GM12878 (cell line): ENCODE measurements at regions not wholly inside any gene's neighbourhood (a gene's known extent, or its start where the extent isn't known, plus 50 kb on each side); places are given as distances from the start of the nearest gene placed in this dataset.

Source experiments
- ATAC-seq: fragments of 200-7000 bp; cut with Tn5 transposase; 3 replicates; pipeline ENCODE4 v1.9.1; 2020; ENCODE audit warnings: mild to moderate bottlenecking, moderate library complexity
- BruUV-seq: library from RNA; stranded (reverse); fragments of 400-500 nt; replicated peaks from 2 replicates; lab custom pipeline; 2021; lab: Mats Ljungman, UMichigan
- CTCF ChIA-PET: fragments of 300-600 bp; sonication (Branson Sonifier 250); formaldehyde crosslinking; extraction: SDS; loops from one replicate; lab custom pipeline; 2021; ENCODE audit warnings: inconsistent platforms; lab: Yijun Ruan, JAX
- POLR2A ChIA-PET: fragments of 350-600 bp; formaldehyde crosslinking; extraction: SDS; loops from one replicate; lab custom pipeline; 2021; ENCODE audit warnings: inconsistent platforms; lab: Charles Lee
- RAD21 ChIA-PET: fragments of 300-600 bp; sonication (Branson Sonifier 250); formaldehyde crosslinking; loops from one replicate; lab custom pipeline; 2023; ENCODE audit warnings: antibody characterized with exemption; ENCODE audit not compliant: unreplicated experiment; lab: Charles Lee
- SMC1A ChIA-PET: fragments of 300-600 bp; sonication (Branson Sonifier 250); formaldehyde crosslinking; loops from one replicate; lab custom pipeline; 2023; ENCODE audit not compliant: unreplicated experiment, uncharacterized antibody; lab: Charles Lee
- DNase-seq: peaks from one replicate; pipeline ENCODE4 v3.0.0-alpha.2; 2011; ENCODE audit warnings: low read depth, low spot score
- FAIRE-seq: peaks from 3 replicates; lab custom pipeline; 2011; peaks lifted over from hg19 to GRCh38; lab: Jason Lieb, UNC
- H2AFZ ChIP-seq: 2 replicates; pipeline ENCODE4 v1.6.0; 2011; ENCODE audit warnings: low read depth, low read length, control low read depth; ENCODE audit not compliant: control insufficient read depth
- H3K27ac ChIP-seq: 2 replicates; pipeline ENCODE4 v1.5.1; 2011; ENCODE audit warnings: control low read depth; ENCODE audit not compliant: control insufficient read depth, insufficient read depth
- H3K27me3 ChIP-seq, 2 experiments: replicated peaks in 1 of 2; 2 replicates each; pipeline versions ENCODE4 v1.6.0 to v1.6.1; 2011; ENCODE audit warnings: low read length in 1 of 2; ENCODE audit not compliant: control insufficient read depth in 2 of 2, insufficient read depth in 2 of 2
- H3K36me3 ChIP-seq, 2 experiments: 2 replicates each; pipeline ENCODE4 v1.5.1; 2011; ENCODE audit warnings: low read length in 1 of 2; ENCODE audit not compliant: control insufficient read depth in 2 of 2, insufficient read depth in 2 of 2
- H3K4me1 ChIP-seq: 2 replicates; pipeline ENCODE4 v1.6.1; 2011; ENCODE audit warnings: mild to moderate bottlenecking, low read length, moderate library complexity, mixed read lengths; ENCODE audit not compliant: control insufficient read depth, insufficient read depth
- H3K4me2 ChIP-seq: 2 replicates; pipeline ENCODE4 v1.6.0; 2011; ENCODE audit warnings: control low read depth; ENCODE audit not compliant: control insufficient read depth, insufficient read depth
- H3K4me3 ChIP-seq: fragments of 200-600 bp; sonication (generic); 2 replicates; pipeline ENCODE4 v1.5.1; 2016
- H3K79me2 ChIP-seq: 2 replicates; pipeline ENCODE4 v1.6.0; 2011; ENCODE audit warnings: low read length; ENCODE audit not compliant: control insufficient read depth, insufficient read depth
- H3K9ac ChIP-seq: 2 replicates; pipeline ENCODE4 v1.8.0; 2011; ENCODE audit warnings: low read length, control low read depth, mixed read lengths; ENCODE audit not compliant: control insufficient read depth, insufficient read depth
- H3K9me3 ChIP-seq: replicated peaks from 3 replicates; pipeline ENCODE4 v1.5.1; 2011; ENCODE audit warnings: mild to moderate bottlenecking, low read length; ENCODE audit not compliant: control insufficient read depth, insufficient read depth
- H4K20me1 ChIP-seq: 2 replicates; pipeline ENCODE4 v1.6.0; 2011; ENCODE audit not compliant: control insufficient read depth, insufficient read depth
- ASH2L ChIP-seq: fragments of 300-600, 200-600 bp; sonication (generic); IDR thresholded peaks from 2 replicates; pipeline ENCODE4 v1.6.1; 2017; ENCODE audit warnings: low read depth, mild to moderate bottlenecking, borderline replicate concordance
- CBFB ChIP-seq: IDR thresholded peaks from 2 replicates; pipeline ENCODE4 v1.6.1; 2016; ENCODE audit warnings: antibody characterized with exemption, low read depth
- EP300 ChIP-seq, 2 experiments: fragments of 150-350 bp in 1 of 2; IDR thresholded peaks; 2 replicates each; pipeline ENCODE4 v1.6.1; 2011 to 2012; ENCODE audit warnings: low read depth in 2 of 2, low read length in 2 of 2, borderline replicate concordance in 1 of 2, improper control_type of control experiment in 1 of 2, inconsistent platforms in 1 of 2; ENCODE audit not compliant: control insufficient read depth in 1 of 2
- NR2C2 ChIP-seq: IDR thresholded peaks from 2 replicates; pipeline ENCODE4 v1.6.1; 2011; ENCODE audit warnings: borderline replicate concordance, low read depth; ENCODE audit not compliant: control insufficient read depth, insufficient read length
- PAX8 ChIP-seq: fragments of 450-650 bp; IDR thresholded peaks from 2 replicates; pipeline ENCODE4 v1.6.1; 2017; ENCODE audit warnings: mild to moderate bottlenecking, moderate library complexity
- POLR2AphosphoS5 ChIP-seq: IDR thresholded peaks from 2 replicates; pipeline ENCODE4 v1.6.1; 2011; ENCODE audit warnings: mild to moderate bottlenecking, low read length, inconsistent platforms
- TAF1 ChIP-seq: IDR thresholded peaks from 2 replicates; pipeline ENCODE4 v1.6.1; 2011; ENCODE audit warnings: mild to moderate bottlenecking, low read depth, low read length, borderline replicate concordance
- TBL1XR1 ChIP-seq: IDR thresholded peaks from 2 replicates; pipeline ENCODE4 v1.6.1; 2012; ENCODE audit warnings: low read depth, low read length, improper control_type of control experiment
- TCF7 ChIP-seq: IDR thresholded peaks from 2 replicates; pipeline ENCODE4 v1.6.1; 2014; ENCODE audit warnings: antibody characterized with exemption, borderline replicate concordance
- WRNIP1 ChIP-seq: IDR thresholded peaks from 2 replicates; pipeline ENCODE4 v1.6.1; 2011; ENCODE audit warnings: low read depth, low read length, improper control_type of control experiment, borderline replicate concordance
- ZNF24 ChIP-seq: fragments of 450-650 bp; IDR thresholded peaks from 2 replicates; pipeline ENCODE4 v1.6.1; 2017; ENCODE audit warnings: antibody characterized with exemption, mild to moderate bottlenecking
- WGBS: methylation state at CpG from one replicate; pipeline ENCODE4 v1.1.6; 2016; ENCODE audit warnings: low lambda C conversion rate; ENCODE audit not compliant: insufficient replicate concordance, insufficient coverage; ENCODE audit errors: missing lambda C conversion rate; 5-methylcytosine and 5-hydroxymethylcytosine counted together
- in situ Hi-C: fragments of 300-500 bp; cut with MboI; formaldehyde crosslinking; loops from 9 replicates; pipeline ENCODE4 v1.14.3; 2018; ENCODE audit warnings: mixed read lengths
- intact Hi-C: fragments of 100-400 bp; cut with micrococcal nuclease; formaldehyde crosslinking; loops from one replicate; pipeline ENCODE4 v1.14.2; 2022; ENCODE audit not compliant: unreplicated experiment
- TF ChIP-seq, protein P1 (sequence below): fragments of 450-650 bp; IDR thresholded peaks from 2 replicates; pipeline ENCODE4 v1.6.1; 2017; ENCODE audit warnings: mild to moderate bottlenecking, low read depth, inconsistent platforms; ENCODE audit not compliant: poor library complexity, severe bottlenecking
- TF ChIP-seq, protein P2 (sequence below): IDR thresholded peaks from 2 replicates; pipeline ENCODE4 v1.6.1; 2011; ENCODE audit warnings: low read depth, mild to moderate bottlenecking, low read length, moderate library complexity, borderline replicate concordance; ENCODE audit errors: extremely low read depth
- TF ChIP-seq, protein P3 (sequence below): fragments of 450-650 bp; IDR thresholded peaks from 2 replicates; pipeline ENCODE4 v1.6.1; 2017; ENCODE audit warnings: mild to moderate bottlenecking
- TF ChIP-seq, protein P4 (sequence below): fragments of 450-650 bp; IDR thresholded peaks from 2 replicates; pipeline ENCODE4 v1.6.1; 2018; ENCODE audit warnings: mild to moderate bottlenecking, low read depth, moderate library complexity; ENCODE audit not compliant: partially characterized antibody

DNA sequence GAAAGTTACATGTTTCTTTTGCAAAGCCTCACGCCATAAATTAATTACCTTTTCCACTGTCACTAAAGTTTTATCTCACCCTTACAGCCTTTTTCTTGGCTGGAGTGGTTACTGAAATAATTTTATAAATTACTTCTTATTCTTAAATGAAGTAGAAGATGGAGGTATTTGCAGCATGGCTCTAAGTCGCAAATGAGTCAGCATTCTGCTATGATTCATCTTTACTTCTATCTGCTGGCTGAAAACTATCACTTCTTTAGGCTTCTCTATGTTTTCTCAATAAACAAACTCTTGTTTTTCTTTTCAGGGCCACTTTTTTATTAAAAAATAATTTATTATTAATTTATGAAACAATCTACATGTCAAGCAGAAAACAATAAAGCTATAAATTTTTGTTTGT is 210.2 kb upstream of the GYPA start (continued):
- TF ChIP-seq, protein P1, sequence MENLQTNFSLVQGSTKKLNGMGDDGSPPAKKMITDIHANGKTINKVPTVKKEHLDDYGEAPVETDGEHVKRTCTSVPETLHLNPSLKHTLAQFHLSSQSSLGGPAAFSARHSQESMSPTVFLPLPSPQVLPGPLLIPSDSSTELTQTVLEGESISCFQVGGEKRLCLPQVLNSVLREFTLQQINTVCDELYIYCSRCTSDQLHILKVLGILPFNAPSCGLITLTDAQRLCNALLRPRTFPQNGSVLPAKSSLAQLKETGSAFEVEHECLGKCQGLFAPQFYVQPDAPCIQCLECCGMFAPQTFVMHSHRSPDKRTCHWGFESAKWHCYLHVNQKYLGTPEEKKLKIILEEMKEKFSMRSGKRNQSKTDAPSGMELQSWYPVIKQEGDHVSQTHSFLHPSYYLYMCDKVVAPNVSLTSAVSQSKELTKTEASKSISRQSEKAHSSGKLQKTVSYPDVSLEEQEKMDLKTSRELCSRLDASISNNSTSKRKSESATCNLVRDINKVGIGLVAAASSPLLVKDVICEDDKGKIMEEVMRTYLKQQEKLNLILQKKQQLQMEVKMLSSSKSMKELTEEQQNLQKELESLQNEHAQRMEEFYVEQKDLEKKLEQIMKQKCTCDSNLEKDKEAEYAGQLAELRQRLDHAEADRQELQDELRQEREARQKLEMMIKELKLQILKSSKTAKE: no peak
- TF ChIP-seq TCF7: no peak
- no peak for TF ChIP-seq EP300 (IDR thresholded peaks at IDR 0.05; ENCODE audit: borderline replicate concordance in 1 of 2, control insufficient read depth in 1 of 2, low read depth in 2 of 2, low read length in 2 of 2)
- TF ChIP-seq ASH2L: no peak

DNA sequence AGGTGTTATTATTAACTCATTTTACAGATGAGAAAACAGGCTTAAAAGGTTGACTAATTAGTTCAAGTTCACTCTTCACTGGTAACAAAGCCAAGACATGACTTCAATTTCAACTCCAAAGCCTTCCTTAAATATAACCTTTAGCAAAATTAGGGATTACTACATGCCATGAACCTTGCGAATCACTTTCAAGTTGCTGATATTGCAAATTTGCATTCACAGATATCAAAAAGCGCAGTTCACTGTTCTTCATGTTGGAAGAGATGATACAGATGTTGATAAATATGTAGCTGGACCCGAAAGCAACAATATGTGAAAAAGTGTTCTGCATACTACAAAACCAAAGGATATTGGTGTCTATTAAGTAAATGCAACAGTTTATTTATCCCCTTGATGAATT is 210.8 kb upstream of the GYPA start:
- intact Hi-C loops (loop anchor here (10.0 kb wide), 1 partner anchor 693 kb away; no protein-coding TSS in a partner anchor), in situ Hi-C loops (no loop called here)
- no peaks in the 10 kb centered on the region for H4K20me1 ChIP-seq
- ATAC-seq (no peak), FAIRE-seq (no peak), DNase-seq (no peak)
- POLR2A ChIA-PET: no interaction called here
- no peaks in the 10 kb centered on the region for H3K9me3 ChIP-seq
- SMC1A ChIA-PET: interaction anchor here (0.9 kb wide), 1 partner anchor 8 kb away, joined by 4 read pairs; no protein-coding TSS in a partner anchor
- BruUV-seq: no TSS peak
- no peak overlapping the region for H3K27ac ChIP-seq
- no peak overlapping the region for H3K4me3 ChIP-seq
- H3K79me2 ChIP-seq: no peaks in the 10 kb centered on the region
- H3K27me3 ChIP-seq: peaks cover 0 to 4% of the 10 kb centered on the region in 2 experiments; a peak in 1 of 4 replicates
- WGBS: 48% methylated on average over 3 of the region's 3 CpGs
- H2AFZ ChIP-seq: no peak overlapping the region
- H3K4me1 ChIP-seq: peaks cover 4% of the 10 kb centered on the region
- no peak overlapping the region for H3K4me2 ChIP-seq
- H3K9ac ChIP-seq: no peak overlapping the region
- RAD21 ChIA-PET: no interaction called here
- CTCF ChIA-PET: no interaction called here
- H3K36me3 ChIP-seq: no peaks in the 10 kb centered on the region
- TF ChIP-seq, protein P2, sequence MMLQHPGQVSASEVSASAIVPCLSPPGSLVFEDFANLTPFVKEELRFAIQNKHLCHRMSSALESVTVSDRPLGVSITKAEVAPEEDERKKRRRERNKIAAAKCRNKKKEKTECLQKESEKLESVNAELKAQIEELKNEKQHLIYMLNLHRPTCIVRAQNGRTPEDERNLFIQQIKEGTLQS: no peak
- TF ChIP-seq, protein P3, sequence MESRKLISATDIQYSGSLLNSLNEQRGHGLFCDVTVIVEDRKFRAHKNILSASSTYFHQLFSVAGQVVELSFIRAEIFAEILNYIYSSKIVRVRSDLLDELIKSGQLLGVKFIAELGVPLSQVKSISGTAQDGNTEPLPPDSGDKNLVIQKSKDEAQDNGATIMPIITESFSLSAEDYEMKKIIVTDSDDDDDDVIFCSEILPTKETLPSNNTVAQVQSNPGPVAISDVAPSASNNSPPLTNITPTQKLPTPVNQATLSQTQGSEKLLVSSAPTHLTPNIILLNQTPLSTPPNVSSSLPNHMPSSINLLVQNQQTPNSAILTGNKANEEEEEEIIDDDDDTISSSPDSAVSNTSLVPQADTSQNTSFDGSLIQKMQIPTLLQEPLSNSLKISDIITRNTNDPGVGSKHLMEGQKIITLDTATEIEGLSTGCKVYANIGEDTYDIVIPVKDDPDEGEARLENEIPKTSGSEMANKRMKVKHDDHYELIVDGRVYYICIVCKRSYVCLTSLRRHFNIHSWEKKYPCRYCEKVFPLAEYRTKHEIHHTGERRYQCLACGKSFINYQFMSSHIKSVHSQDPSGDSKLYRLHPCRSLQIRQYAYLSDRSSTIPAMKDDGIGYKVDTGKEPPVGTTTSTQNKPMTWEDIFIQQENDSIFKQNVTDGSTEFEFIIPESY: no peak
- TF ChIP-seq WRNIP1 (no peak), POLR2AphosphoS5 (no peak), ZNF24 (no peak), TAF1 (no peak), PAX8 (no peak), TBL1XR1 (no peak), NR2C2 (no peak), CBFB (no peak)
- TF ChIP-seq, protein P4, sequence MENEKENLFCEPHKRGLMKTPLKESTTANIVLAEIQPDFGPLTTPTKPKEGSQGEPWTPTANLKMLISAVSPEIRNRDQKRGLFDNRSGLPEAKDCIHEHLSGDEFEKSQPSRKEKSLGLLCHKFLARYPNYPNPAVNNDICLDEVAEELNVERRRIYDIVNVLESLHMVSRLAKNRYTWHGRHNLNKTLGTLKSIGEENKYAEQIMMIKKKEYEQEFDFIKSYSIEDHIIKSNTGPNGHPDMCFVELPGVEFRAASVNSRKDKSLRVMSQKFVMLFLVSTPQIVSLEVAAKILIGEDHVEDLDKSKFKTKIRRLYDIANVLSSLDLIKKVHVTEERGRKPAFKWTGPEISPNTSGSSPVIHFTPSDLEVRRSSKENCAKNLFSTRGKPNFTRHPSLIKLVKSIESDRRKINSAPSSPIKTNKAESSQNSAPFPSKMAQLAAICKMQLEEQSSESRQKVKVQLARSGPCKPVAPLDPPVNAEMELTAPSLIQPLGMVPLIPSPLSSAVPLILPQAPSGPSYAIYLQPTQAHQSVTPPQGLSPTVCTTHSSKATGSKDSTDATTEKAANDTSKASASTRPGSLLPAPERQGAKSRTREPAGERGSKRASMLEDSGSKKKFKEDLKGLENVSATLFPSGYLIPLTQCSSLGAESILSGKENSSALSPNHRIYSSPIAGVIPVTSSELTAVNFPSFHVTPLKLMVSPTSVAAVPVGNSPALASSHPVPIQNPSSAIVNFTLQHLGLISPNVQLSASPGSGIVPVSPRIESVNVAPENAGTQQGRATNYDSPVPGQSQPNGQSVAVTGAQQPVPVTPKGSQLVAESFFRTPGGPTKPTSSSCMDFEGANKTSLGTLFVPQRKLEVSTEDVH: no peak
